ENCODE measurements at regions not wholly inside any gene's neighbourhood (a gene's known extent, or its start where the extent isn't known, plus 50 kb on each side); places are given as distances from the start of the nearest gene placed in this dataset.
A peak's percentile ranks its signal among the peaks of the same experiment; 100 is the strongest.

GRCh38 chr22:27635435-27635834 is 166.1 kb downstream of the MN1 start:
- no peak for DNase-seq

GRCh38 chr22:27635852-27636251 is 165.7 kb downstream of the MN1 start:
- no peak for DNase-seq

GRCh38 chr22:27636716-27637508 is 164.6 kb downstream of the MN1 start:
- no peak for DNase-seq

- no peak for DNase-seq
These were observed 164.0 kb downstream of the MN1 start for GRCh38 chr22:27637604-27638003.

- no peak for DNase-seq
These were observed 163.0 kb downstream of the MN1 start for GRCh38 chr22:27638329-27639233.

GRCh38 chr22:27639248-27640086 is 162.1 kb downstream of the MN1 start:
- DNase-seq: no peak

GRCh38 chr22:27641049-27641795 is 160.3 kb downstream of the MN1 start:
- peak; percentile 31 for DNase-seq

GRCh38 chr22:27642104-27642800 is 159.3 kb downstream of the MN1 start:
- DNase-seq: no peak

- DNase-seq: no peak
These were observed 157.6 kb downstream of the MN1 start for GRCh38 chr22:27643907-27644306.

- DNase-seq: no peak
These were observed 157.0 kb downstream of the MN1 start for GRCh38 chr22:27644566-27644965.

GRCh38 chr22:27647540-27647939 is 154.0 kb downstream of the MN1 start:
- DNase-seq: no peak

- DNase-seq: no peak
These were observed 153.5 kb downstream of the MN1 start for GRCh38 chr22:27648074-27648473.

- no peak for DNase-seq
These were observed 152.7 kb downstream of the MN1 start for GRCh38 chr22:27648853-27649252.

GRCh38 chr22:27650572-27650971 is 151.0 kb downstream of the MN1 start:
- DNase-seq: no peak

GRCh38 chr22:27650985-27651384 is 150.6 kb downstream of the MN1 start:
- DNase-seq: no peak

- no peak for DNase-seq
These were observed 150.1 kb downstream of the MN1 start for GRCh38 chr22:27651486-27651885.

GRCh38 chr22:27654546-27655445 is 146.8 kb downstream of the MN1 start:
- no peak for DNase-seq

- DNase-seq: no peak
These were observed 145.9 kb downstream of the MN1 start for GRCh38 chr22:27655582-27656185.

- no peak for DNase-seq
These were observed 144.6 kb downstream of the MN1 start for GRCh38 chr22:27656970-27657369.

- DNase-seq: no peak
These were observed 141.2 kb downstream of the MN1 start for GRCh38 chr22:27660306-27660705.
